ENCODE measurements at regions not wholly inside any gene's neighbourhood (a gene's known extent, or its start where the extent isn't known, plus 50 kb on each side); places are given as distances from the start of the nearest gene placed in this dataset.

DNA sequence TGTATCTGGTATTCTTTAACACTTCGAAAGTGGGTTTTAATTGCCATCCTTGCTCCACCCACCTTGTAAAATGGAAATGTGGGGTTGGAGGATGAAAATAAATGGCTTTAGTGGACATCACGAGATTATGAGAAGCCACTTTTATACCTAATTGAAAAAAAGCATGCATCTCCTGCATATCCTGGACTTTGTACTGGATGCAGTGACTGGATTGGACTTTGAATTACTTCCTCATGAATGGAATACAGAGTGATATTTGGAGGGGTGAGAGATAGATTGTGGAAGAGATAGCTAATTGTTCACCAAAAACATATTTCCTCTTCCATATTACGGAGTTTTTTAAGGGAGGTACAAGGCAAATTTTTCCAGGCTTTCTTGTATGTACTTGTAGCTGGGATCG, 813.0 kb downstream of the TENT5A start:
- TF ChIP-seq, protein P1, sequence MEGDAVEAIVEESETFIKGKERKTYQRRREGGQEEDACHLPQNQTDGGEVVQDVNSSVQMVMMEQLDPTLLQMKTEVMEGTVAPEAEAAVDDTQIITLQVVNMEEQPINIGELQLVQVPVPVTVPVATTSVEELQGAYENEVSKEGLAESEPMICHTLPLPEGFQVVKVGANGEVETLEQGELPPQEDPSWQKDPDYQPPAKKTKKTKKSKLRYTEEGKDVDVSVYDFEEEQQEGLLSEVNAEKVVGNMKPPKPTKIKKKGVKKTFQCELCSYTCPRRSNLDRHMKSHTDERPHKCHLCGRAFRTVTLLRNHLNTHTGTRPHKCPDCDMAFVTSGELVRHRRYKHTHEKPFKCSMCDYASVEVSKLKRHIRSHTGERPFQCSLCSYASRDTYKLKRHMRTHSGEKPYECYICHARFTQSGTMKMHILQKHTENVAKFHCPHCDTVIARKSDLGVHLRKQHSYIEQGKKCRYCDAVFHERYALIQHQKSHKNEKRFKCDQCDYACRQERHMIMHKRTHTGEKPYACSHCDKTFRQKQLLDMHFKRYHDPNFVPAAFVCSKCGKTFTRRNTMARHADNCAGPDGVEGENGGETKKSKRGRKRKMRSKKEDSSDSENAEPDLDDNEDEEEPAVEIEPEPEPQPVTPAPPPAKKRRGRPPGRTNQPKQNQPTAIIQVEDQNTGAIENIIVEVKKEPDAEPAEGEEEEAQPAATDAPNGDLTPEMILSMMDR (IDR thresholded peaks at IDR 0.05; ENCODE audit: insufficient read depth, low read length) = no peak
- TF ChIP-seq, protein P2, sequence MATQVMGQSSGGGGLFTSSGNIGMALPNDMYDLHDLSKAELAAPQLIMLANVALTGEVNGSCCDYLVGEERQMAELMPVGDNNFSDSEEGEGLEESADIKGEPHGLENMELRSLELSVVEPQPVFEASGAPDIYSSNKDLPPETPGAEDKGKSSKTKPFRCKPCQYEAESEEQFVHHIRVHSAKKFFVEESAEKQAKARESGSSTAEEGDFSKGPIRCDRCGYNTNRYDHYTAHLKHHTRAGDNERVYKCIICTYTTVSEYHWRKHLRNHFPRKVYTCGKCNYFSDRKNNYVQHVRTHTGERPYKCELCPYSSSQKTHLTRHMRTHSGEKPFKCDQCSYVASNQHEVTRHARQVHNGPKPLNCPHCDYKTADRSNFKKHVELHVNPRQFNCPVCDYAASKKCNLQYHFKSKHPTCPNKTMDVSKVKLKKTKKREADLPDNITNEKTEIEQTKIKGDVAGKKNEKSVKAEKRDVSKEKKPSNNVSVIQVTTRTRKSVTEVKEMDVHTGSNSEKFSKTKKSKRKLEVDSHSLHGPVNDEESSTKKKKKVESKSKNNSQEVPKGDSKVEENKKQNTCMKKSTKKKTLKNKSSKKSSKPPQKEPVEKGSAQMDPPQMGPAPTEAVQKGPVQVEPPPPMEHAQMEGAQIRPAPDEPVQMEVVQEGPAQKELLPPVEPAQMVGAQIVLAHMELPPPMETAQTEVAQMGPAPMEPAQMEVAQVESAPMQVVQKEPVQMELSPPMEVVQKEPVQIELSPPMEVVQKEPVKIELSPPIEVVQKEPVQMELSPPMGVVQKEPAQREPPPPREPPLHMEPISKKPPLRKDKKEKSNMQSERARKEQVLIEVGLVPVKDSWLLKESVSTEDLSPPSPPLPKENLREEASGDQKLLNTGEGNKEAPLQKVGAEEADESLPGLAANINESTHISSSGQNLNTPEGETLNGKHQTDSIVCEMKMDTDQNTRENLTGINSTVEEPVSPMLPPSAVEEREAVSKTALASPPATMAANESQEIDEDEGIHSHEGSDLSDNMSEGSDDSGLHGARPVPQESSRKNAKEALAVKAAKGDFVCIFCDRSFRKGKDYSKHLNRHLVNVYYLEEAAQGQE (IDR thresholded peaks at IDR 0.05; ENCODE audit: insufficient replicate concordance, low read depth) = no peak
- no peak for TF ChIP-seq POLR2AphosphoS5 (IDR thresholded peaks at IDR 0.05; ENCODE audit: low read depth)

All from HL-60 (cell line).